ENCODE measurements at regions not wholly inside any gene's neighbourhood (a gene's known extent, or its start where the extent isn't known, plus 50 kb on each side); places are given as distances from the start of the nearest gene placed in this dataset.

GRCh38 chr11:70743329-70743728, 345.0 kb downstream of the CTTN start:
- FAIRE-seq: no peak
- Histone ChIP-seq H3K4me3 (replicated peaks in 1 of 3; ENCODE audit: insufficient read depth in 1 of 3, low read depth in 2 of 3, low read length in 3 of 3) (no peak overlapping the region), H3K4me2 (ENCODE audit: low read depth, low read length) (no peak overlapping the region), H4K20me1 (ENCODE audit: insufficient read depth, low read length) (peaks cover 8% of the 10 kb centered on the region; the same call in 1 of the 2 replicates), H2AFZ (ENCODE audit: low read length) (no peak overlapping the region), H3K79me2 (ENCODE audit: insufficient read depth, low read length) (no peaks in the 10 kb centered on the region), H3K27ac (ENCODE audit: extremely low read length, insufficient read depth, low read length) (no peak overlapping the region), H3K36me3 (replicated peaks in 1 of 2; ENCODE audit: control insufficient read depth in 1 of 2, insufficient read depth in 2 of 2, low read length in 2 of 2) (peaks cover 0 to 7% of the 10 kb centered on the region in 2 experiments; a peak in 3 of 5 replicates), H3K9ac (ENCODE audit: insufficient read depth, low read depth, low read length) (no peak overlapping the region), H3K4me1 (ENCODE audit: insufficient read depth, low read length) (no peaks in the 10 kb centered on the region), H3K27me3 (ENCODE audit: control insufficient read depth in 1 of 2, insufficient read depth in 2 of 2, low read length in 2 of 2) (no peaks in the 10 kb centered on the region), H3K9me3 (ENCODE audit: low read length) (no peaks in the 10 kb centered on the region)
- CTCF ChIA-PET (ENCODE audit: low intra/inter-chr PET ratio, low total read pairs): no interaction called here
- POLR2A ChIA-PET: no interaction called here
- no TSS peak for BruUV-seq (replicated peaks)
- intact Hi-C loops (cut with micrococcal nuclease; ENCODE audit: unreplicated experiment) (no loop called here), in situ Hi-C loops (cut with HindIII; ENCODE audit: extremely low pct_ligation_motif_present, low pct_unique_long_range_greater_than_20kb) (no loop called here)
- no peak for DNase-seq (ENCODE audit: low spot score)
- no peak for ATAC-seq
- TF ChIP-seq ZNF12 (CRISPR knock-in tag; IDR thresholded peaks at IDR 0.05) (peak; percentile 74), ZNF850 (CRISPR knock-in tag; conservative IDR thresholded peaks at IDR 0.05) (no peak)
- WGBS (ENCODE audit: low lambda C conversion rate): 100% methylated on average over 5 of the region's 9 CpGs

GRCh38 chr11:70743941-70744351, 345.6 kb downstream of the CTTN start:
- Histone ChIP-seq H3K9ac (ENCODE audit: insufficient read depth, low read depth, low read length) (no peak overlapping the region), H3K27ac (ENCODE audit: extremely low read length, insufficient read depth, low read length) (no peak overlapping the region), H3K4me2 (ENCODE audit: low read depth, low read length) (no peak overlapping the region), H2AFZ (ENCODE audit: low read length) (no peak overlapping the region), H4K20me1 (ENCODE audit: insufficient read depth, low read length) (peaks cover 8% of the 10 kb centered on the region; the same call in 1 of the 2 replicates), H3K4me1 (ENCODE audit: insufficient read depth, low read length) (no peaks in the 10 kb centered on the region), H3K27me3 (ENCODE audit: control insufficient read depth in 1 of 2, insufficient read depth in 2 of 2, low read length in 2 of 2) (no peaks in the 10 kb centered on the region), H3K4me3 (replicated peaks in 1 of 3; ENCODE audit: insufficient read depth in 1 of 3, low read depth in 2 of 3, low read length in 3 of 3) (no peak overlapping the region), H3K36me3 (replicated peaks in 1 of 2; ENCODE audit: control insufficient read depth in 1 of 2, insufficient read depth in 2 of 2, low read length in 2 of 2) (peaks cover 0 to 9% of the 10 kb centered on the region in 2 experiments; a peak in 3 of 5 replicates), H3K9me3 (ENCODE audit: low read length) (no peaks in the 10 kb centered on the region), H3K79me2 (ENCODE audit: insufficient read depth, low read length) (no peaks in the 10 kb centered on the region)
- in situ Hi-C loops (cut with HindIII; ENCODE audit: extremely low pct_ligation_motif_present, low pct_unique_long_range_greater_than_20kb): no loop called here
- DNase-seq (ENCODE audit: low spot score) (no peak), ATAC-seq (no peak), FAIRE-seq (no peak)
- POLR2A ChIA-PET: no interaction called here
- TF ChIP-seq NAIF1 (CRISPR knock-in tag; IDR thresholded peaks at IDR 0.05; ENCODE audit: borderline replicate concordance): no peak
- no peak for TF ChIP-seq ATM (IDR thresholded peaks at IDR 0.05; ENCODE audit: borderline replicate concordance)
- no peak for TF ChIP-seq ATF5 (CRISPR knock-in tag; IDR thresholded peaks at IDR 0.05; ENCODE audit: low read depth)
- intact Hi-C loops (cut with micrococcal nuclease; ENCODE audit: unreplicated experiment): no loop called here
- BruUV-seq (replicated peaks): no TSS peak
- 96% methylated on average over 6 of the region's 9 CpGs for WGBS (ENCODE audit: low lambda C conversion rate)
- CTCF ChIA-PET (ENCODE audit: low intra/inter-chr PET ratio, low total read pairs): no interaction called here
